Skeletal muscle satellite cell (primary cell): ENCODE measurements at regions not wholly inside any gene's neighbourhood (a gene's known extent, or its start where the extent isn't known, plus 50 kb on each side); places are given as distances from the start of the nearest gene placed in this dataset.
"Not testable (repeated sequence)": the region's sequence is repeated elsewhere in the genome, so short reads cannot be mapped to it uniquely, and the experiment has no call there.

ENCODE experiments used
- H3K27me3 ChIP-seq: 2 replicates; pipeline ENCODE4 v1.7.0; 2013; ENCODE audit warnings: low read length; ENCODE audit not compliant: control insufficient read depth, insufficient read depth
- H3K36me3 ChIP-seq: 2 replicates; pipeline ENCODE4 v1.7.0; 2013; ENCODE audit warnings: mild to moderate bottlenecking, control low read depth, low read length; ENCODE audit not compliant: insufficient read depth
- H3K4me1 ChIP-seq: 2 replicates; pipeline ENCODE4 v1.7.0; 2013; ENCODE audit warnings: low read length; ENCODE audit not compliant: control insufficient read depth, insufficient read depth
- H3K4me2 ChIP-seq: 2 replicates; pipeline ENCODE4 v1.7.0; 2013; ENCODE audit warnings: mild to moderate bottlenecking, low read length
- H3K4me3 ChIP-seq: 2 replicates; pipeline ENCODE4 v1.7.0; 2013; ENCODE audit warnings: low read length
- H3K9ac ChIP-seq: 2 replicates; pipeline ENCODE4 v1.7.0; 2013; ENCODE audit warnings: mild to moderate bottlenecking, low read depth, low read length, moderate library complexity
- H3K9me3 ChIP-seq: replicated peaks from 2 replicates; pipeline ENCODE4 v1.7.0; 2013; ENCODE audit warnings: mild to moderate bottlenecking, control low read depth, low read length

DNA sequence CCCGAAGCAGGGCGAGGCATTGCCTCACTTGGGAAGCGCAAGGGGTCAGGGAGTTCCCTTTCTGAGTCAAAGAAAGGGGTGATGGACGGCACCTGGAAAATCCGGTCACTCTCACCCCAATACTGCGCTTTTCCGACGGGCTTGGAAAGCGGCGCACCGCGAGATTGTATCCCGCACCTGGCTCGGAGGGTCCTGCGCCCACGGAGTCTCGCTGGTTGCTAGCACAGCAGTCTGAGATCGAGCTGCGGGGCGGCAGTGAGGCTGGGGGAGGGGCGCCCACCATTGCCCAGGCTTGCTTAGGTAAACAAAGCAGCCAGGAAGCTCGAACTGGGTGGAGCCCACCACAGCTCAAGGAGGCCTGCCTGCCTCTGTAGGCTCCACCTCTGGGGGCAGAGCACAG is 310.0 kb downstream of the FOXO1 start:
- H3K9ac ChIP-seq, H3K4me2 ChIP-seq, H3K27me3 ChIP-seq, H3K4me3 ChIP-seq, H3K9me3 ChIP-seq, H3K36me3 ChIP-seq: not testable (repeated sequence)
- H3K4me1 ChIP-seq, result peaks cover 21% of the 10 kb centered on the region

DNA sequence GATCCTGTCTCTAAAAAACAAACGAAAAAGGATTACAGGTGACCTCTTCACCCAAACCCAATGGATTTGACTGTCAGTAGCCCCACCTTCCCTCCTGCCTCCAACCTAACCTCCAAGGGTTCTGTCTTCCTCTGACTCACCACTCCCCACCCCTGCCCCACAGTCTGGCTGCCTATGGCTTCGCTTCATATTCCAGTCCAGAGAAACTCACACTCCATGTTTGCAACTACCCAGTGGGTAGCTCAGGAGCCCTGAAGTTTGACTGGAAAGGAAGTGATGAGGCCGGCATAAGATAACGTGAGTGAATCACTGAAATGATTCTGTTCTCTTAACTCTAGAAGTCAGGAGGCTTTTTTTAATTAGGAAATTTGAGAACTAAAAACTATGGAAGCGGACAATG is 303.9 kb downstream of the FOXO1 start:
- Histone ChIP-seq H3K4me1 (no peaks in the 10 kb centered on the region), H3K27me3 (no peaks in the 10 kb centered on the region), H3K9me3 (no peaks in the 10 kb centered on the region), H3K36me3 (no peaks in the 10 kb centered on the region), H3K9ac (no peak overlapping the region), H3K4me2 (no peak overlapping the region), H3K4me3 (no peak overlapping the region)

DNA sequence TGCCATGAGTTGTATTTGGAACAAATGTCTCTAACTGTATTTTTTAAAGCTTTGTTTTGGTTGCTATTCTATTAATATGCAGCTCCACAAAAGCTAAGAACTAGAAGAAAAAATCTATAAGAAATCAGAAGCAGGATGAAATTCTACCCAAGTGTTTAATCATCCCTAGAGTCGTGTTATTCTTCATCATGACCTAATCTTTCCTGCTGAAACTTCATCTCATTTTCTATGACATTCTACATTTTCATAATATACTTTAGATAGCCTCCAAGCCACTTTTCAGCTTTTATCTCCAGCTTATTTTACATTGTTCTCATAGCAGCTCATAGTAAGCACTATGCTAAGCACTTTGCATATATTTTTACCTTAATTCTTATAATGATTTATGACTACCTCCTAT is 302.8 kb downstream of the FOXO1 start:
- H3K4me3 ChIP-seq, result no peak overlapping the region
- H3K9me3 ChIP-seq, result no peaks in the 10 kb centered on the region
- no peak overlapping the region for H3K9ac ChIP-seq
- no peaks in the 10 kb centered on the region for H3K4me1 ChIP-seq
- H3K27me3 ChIP-seq, result no peaks in the 10 kb centered on the region
- H3K36me3 ChIP-seq, result no peaks in the 10 kb centered on the region
- no peak overlapping the region for H3K4me2 ChIP-seq

DNA sequence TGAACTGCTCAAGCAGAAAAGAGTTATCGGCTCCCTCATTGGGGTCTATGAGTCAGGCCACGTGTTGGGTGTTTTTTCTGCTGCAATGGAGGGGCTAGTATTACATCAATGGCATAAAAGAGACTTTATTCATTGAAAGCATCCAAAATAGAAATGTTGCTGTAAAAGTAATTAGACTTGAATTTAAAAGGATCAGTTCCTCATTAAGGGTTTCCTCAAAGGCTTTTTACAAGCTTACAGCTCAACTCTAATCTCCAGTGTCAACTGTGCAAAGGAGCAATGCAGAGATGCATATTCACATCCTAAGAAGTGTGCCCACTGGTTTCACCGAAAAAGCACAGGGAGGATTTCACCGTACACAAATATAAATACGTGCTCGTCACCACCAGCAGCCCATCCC is 300.3 kb downstream of the FOXO1 start:
- no peak overlapping the region for H3K9ac ChIP-seq
- no peaks in the 10 kb centered on the region for H3K9me3 ChIP-seq
- H3K36me3 ChIP-seq, result no peaks in the 10 kb centered on the region
- H3K4me2 ChIP-seq, result no peak overlapping the region
- no peaks in the 10 kb centered on the region for H3K4me1 ChIP-seq
- no peak overlapping the region for H3K4me3 ChIP-seq
- no peaks in the 10 kb centered on the region for H3K27me3 ChIP-seq

DNA sequence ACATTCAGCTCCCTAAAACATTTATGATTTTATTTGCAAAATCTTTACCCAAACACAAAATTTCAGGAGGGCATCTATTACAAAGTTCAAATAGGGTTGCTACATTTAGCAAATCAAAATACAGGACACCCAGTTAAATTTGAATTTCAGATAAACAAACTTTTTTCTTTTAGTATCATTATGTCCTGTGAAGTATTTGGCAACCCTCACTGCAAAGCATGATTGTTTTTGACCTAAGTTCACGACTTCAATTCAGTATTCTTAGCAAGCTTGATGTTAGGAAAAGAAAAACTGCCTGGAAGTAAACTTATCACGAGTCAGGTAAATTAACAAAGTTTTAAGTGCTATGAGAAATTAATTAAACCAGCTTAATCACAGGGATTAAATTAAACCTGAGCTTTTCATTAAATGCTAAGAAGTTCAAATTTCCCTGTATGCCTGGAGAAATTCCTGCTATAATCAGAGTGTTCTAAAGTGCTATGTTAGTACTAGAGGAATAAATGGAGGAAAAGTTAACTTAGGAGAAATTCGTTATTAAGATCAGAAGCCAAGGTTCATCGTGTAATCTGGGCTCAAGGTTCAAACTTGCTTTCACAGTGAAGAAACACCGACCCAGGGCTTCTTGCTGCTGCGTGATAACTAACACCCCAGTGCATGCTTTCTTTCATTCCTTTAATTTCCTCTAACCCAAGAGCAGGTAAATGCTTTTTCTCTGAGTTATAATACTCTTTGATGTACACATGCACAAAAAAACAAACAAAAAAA is 298.1 kb downstream of the FOXO1 start:
- Histone ChIP-seq H3K27me3 (no peaks in the 10 kb centered on the region), H3K4me2 (no peak overlapping the region), H3K9ac (no peak overlapping the region), H3K9me3 (no peaks in the 10 kb centered on the region), H3K4me3 (no peak overlapping the region), H3K36me3 (no peaks in the 10 kb centered on the region), H3K4me1 (no peaks in the 10 kb centered on the region)

DNA sequence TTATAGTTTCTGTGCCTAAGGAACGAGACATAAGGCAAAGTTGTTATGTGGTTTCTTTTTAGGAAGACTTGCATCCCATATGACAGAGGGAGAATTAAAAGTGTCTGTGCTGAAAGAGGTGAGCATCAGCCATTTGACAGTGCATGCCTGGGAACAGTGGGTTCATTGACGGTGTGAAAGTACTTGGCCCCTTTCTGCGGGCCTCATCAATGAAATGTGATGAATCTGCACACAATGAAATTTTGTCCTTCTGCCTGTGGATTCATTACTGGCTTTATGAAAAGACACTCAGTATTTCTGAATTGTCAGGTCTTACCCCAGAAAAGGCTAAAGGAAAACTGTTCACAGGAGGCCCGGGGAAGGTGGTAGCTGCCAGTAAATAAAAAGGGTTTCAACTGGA is 295.8 kb downstream of the FOXO1 start:
- H3K4me2 ChIP-seq, result no peak overlapping the region
- no peak overlapping the region for H3K9ac ChIP-seq
- no peaks in the 10 kb centered on the region for H3K4me1 ChIP-seq
- no peaks in the 10 kb centered on the region for H3K9me3 ChIP-seq
- no peak overlapping the region for H3K4me3 ChIP-seq
- no peaks in the 10 kb centered on the region for H3K36me3 ChIP-seq
- H3K27me3 ChIP-seq, result no peaks in the 10 kb centered on the region

DNA sequence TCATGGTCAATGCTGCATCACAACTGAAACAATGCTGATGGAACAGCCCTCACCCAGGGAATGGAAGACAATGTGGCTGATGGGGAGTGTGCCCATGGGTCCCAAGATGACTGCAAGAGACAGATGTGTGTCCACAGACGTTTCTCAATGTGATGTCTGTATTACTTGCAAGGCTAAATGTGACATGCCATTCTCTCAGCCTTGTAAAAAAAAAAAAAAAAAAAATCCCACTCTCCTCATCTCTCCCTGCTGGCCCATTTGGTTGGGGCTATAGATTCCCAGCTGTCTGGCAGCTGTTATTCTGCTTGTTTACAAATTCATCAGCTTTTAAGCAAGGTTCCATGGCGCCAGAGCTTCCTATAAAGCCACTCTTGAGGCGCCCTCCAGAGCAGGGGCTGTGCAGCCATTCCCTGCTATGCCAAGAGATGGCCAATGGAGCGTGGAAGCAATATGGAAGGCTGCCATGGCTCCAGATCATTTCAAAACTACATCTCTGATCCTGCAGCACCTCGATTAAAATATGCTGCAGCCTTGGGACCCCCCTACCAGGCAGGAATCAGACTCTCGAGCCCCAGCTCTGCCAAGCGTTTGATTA is 294.8 kb downstream of the FOXO1 start:
- no peaks in the 10 kb centered on the region for H3K27me3 ChIP-seq
- H3K36me3 ChIP-seq, result no peaks in the 10 kb centered on the region
- peaks cover under 1% of the 10 kb centered on the region for H3K4me1 ChIP-seq
- no peaks in the 10 kb centered on the region for H3K9me3 ChIP-seq
- no peak overlapping the region for H3K4me2 ChIP-seq
- H3K4me3 ChIP-seq, result no peak overlapping the region
- no peak overlapping the region for H3K9ac ChIP-seq

DNA sequence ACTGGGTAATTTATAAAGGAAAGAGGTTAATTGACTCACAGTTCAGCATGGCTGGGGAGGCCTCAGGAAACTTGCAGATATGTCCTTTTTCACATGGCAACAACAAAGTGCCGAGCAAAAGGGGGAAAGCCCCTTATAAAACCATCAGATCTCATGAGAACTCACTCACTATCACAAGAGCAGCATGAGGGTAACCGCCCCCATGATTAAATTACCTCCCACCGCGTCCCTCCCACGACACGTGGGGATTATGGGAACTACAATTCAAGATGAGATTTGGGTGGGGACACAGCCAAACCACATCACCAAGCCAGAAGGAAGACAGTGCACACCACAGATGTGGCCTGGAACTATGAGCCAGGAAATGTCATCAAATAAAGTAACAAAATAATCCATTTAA is 292.8 kb downstream of the FOXO1 start:
- not testable (repeated sequence) for H3K4me2 ChIP-seq, H3K9me3 ChIP-seq, H3K36me3 ChIP-seq, H3K27me3 ChIP-seq, H3K9ac ChIP-seq, H3K4me3 ChIP-seq
- peaks cover 18% of the 10 kb centered on the region for H3K4me1 ChIP-seq

DNA sequence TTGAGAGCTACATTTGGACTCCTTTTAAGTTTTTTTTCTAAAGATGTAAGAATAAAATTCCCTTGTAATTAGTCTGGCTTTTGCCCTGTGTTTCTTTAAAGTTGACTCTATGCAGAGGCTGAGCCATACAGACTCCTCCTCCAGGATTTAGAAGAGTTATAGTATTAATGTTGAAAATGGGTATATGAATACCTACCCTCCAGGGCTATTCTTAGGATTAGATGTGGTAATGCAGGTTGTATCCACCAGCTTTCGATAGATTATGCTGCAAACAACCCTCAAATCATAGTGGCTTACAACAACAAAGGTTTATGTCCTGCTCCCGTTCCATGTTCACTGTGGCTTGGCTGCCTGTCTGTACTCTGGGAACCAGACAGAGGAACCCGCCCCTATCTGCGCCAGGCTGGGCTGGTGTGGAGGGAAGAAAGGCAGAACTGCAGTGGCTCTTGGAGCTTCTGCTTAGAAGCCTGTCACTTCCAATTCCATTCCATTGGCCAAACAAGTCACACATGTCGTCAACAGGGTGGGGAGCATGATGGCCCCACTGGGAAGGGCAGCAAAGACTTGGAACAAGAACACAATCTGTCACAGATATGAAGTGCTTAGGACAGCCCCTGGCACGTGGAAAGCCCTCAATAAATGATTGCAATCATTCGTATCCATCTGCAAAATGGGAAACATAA is 290.8 kb downstream of the FOXO1 start:
- Histone ChIP-seq H3K4me1 (peaks cover 18% of the 10 kb centered on the region), H3K9me3 (no peaks in the 10 kb centered on the region), H3K4me3 (no peak overlapping the region), H3K36me3 (no peaks in the 10 kb centered on the region), H3K4me2 (no peak overlapping the region), H3K27me3 (no peaks in the 10 kb centered on the region), H3K9ac (no peak overlapping the region)

DNA sequence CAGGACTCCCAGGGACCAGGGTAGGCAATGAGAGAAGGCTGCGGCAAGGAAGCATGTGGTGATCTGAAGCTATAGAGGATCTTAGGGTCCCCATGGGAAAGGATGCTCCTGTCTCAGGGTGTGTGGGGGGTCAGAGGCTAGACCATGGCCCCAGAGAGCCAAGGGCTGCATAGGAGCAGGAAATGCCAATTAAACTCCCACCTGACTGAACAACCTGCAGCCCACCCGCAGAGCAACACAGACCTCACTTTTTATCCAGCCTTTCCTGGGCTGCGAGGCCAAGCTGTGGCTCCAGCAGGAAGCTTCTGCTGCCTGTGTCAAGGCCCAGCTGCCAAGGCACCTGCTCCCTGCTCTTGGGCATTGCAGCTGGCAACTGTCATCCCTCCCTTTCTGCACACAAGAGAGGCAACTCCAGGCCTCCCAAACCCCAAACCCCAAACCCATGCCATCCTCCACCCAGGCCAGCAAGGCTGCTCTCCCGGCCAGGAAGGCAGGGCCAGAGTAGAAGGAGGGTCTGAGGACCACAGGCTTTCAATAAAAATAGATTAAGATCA is 290.1 kb downstream of the FOXO1 start:
- no peaks in the 10 kb centered on the region for H3K27me3 ChIP-seq
- H3K9ac ChIP-seq, result no peak overlapping the region
- peaks cover 18% of the 10 kb centered on the region for H3K4me1 ChIP-seq
- H3K36me3 ChIP-seq, result no peaks in the 10 kb centered on the region
- no peak overlapping the region for H3K4me3 ChIP-seq
- H3K4me2 ChIP-seq, result no peak overlapping the region
- no peaks in the 10 kb centered on the region for H3K9me3 ChIP-seq

DNA sequence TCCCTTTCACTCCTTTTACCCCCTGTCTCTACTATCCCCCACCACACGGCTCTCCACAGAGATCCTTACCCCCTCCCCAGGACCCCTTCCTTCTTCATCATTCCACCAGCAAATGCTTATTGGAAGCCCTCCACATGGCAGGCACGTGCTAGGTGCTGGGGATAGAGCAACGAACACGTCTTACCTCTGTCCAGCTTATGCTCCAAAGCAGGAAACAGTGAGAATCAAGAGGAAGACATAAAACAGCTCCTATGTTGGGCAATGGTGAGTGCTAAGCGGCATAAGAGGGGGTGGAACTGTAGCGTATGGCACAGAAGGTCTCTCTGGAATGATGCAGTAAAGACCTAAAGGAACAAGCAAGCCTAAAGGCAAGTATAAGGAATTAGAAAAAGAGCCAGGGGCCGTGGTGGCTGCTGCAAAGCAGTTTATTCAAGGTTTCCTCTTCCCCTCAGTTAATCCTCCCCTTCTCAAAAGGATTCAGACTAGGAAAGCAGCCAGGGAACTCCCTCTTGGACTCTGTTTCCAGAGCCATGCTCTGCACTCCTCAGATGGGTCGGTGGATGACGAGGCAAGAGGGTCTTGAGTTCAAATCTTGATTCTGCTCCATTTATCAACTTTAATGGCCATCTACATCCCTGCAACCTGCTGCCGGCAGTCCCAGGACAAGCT is 289.4 kb downstream of the FOXO1 start:
- Histone ChIP-seq H3K9me3 (no peaks in the 10 kb centered on the region), H3K9ac (peak overlapping the region; percentile 31), H3K4me2 (peak overlapping the region; percentile 57), H3K4me3 (no peak overlapping the region), H3K4me1 (peaks cover 18% of the 10 kb centered on the region), H3K27me3 (no peaks in the 10 kb centered on the region), H3K36me3 (no peaks in the 10 kb centered on the region)
